Cardiac fibroblast (primary cell): ENCODE measurements at regions not wholly inside any gene's neighbourhood (a gene's known extent, or its start where the extent isn't known, plus 50 kb on each side); places are given as distances from the start of the nearest gene placed in this dataset.

Experiments used
- DNase-seq, 2 donors: peaks; one replicate each; pipeline versions ENCODE4 v3.0.0 to v3.0.0-alpha.2; 2010; ENCODE audit warnings: low read depth in 2 of 2
- H3K4me3 ChIP-seq, 2 donors: replicated peaks in 1 of 2; 1 replicate in 1 of 2; 2 replicates in 1 of 2; pipeline ENCODE4 v1.5.1; 2011; ENCODE audit warnings: low read depth in 2 of 2, low read length in 2 of 2, mild to moderate bottlenecking in 2 of 2, moderate library complexity in 1 of 2
- CTCF ChIP-seq: IDR thresholded peaks from one replicate; pipeline ENCODE4 v1.5.1; 2011; ENCODE audit warnings: low read depth, mild to moderate bottlenecking, low read length, inconsistent platforms

GRCh38 chr14:51447411-51447810 lies 204.3 kb upstream of the FRMD6 start:
- no peak overlapping the region for H3K4me3 ChIP-seq
- DNase-seq: no peak
- no peak for TF ChIP-seq CTCF

GRCh38 chr14:51448831-51449670 lies 202.7 kb upstream of the FRMD6 start:
- DNase-seq: peak; percentile 75 to 86
- TF ChIP-seq CTCF: no peak
- no peak overlapping the region for H3K4me3 ChIP-seq

- no peak overlapping the region for H3K4me3 ChIP-seq
- DNase-seq: no peak
- TF ChIP-seq CTCF: no peak
Measured at GRCh38 chr14:51449681-51450080, 202.0 kb upstream of the FRMD6 start.

- H3K4me3 ChIP-seq: no peak overlapping the region
- no peak for DNase-seq
- no peak for TF ChIP-seq CTCF
Measured at GRCh38 chr14:51451561-51451960, 200.1 kb upstream of the FRMD6 start.

- no peak for TF ChIP-seq CTCF
- H3K4me3 ChIP-seq: no peak overlapping the region
- no peak for DNase-seq
Measured at GRCh38 chr14:51453869-51454268, 197.8 kb upstream of the FRMD6 start.

GRCh38 chr14:51454351-51454750 lies 197.4 kb upstream of the FRMD6 start:
- TF ChIP-seq CTCF: no peak
- DNase-seq: no peak
- no peak overlapping the region for H3K4me3 ChIP-seq
